Endodermal cell (in vitro differentiated cells): ENCODE measurements at regions not wholly inside any gene's neighbourhood (a gene's known extent, or its start where the extent isn't known, plus 50 kb on each side); places are given as distances from the start of the nearest gene placed in this dataset.

ENCODE experiments used
- DNase-seq: peaks from one replicate; pipeline ENCODE4 v3.0.0-alpha.2; 2017
- H3K27ac ChIP-seq: 2 replicates; pipeline ENCODE4 v1.5.1; 2013; ENCODE audit warnings: mild to moderate bottlenecking, low read depth, low read length, moderate library complexity
- H3K27me3 ChIP-seq: 2 replicates; pipeline ENCODE4 v1.6.1; 2013; ENCODE audit warnings: mild to moderate bottlenecking, low read length, moderate library complexity; ENCODE audit not compliant: insufficient read depth, control insufficient read depth, poor library complexity, severe bottlenecking
- H3K36me3 ChIP-seq: 2 replicates; pipeline ENCODE4 v1.7.0; 2013; ENCODE audit warnings: mild to moderate bottlenecking, low read length, moderate library complexity; ENCODE audit not compliant: control insufficient read depth, insufficient read depth
- H3K4me1 ChIP-seq: one replicate; pipeline ENCODE4 v1.7.0; 2013; ENCODE audit warnings: low read length; ENCODE audit not compliant: control insufficient read depth, insufficient read depth
- H3K4me3 ChIP-seq: 2 replicates; pipeline ENCODE4 v1.5.1; 2013; ENCODE audit warnings: mild to moderate bottlenecking, low read length, moderate library complexity
- H3K9ac ChIP-seq: 2 replicates; pipeline ENCODE4 v1.6.1; 2013; ENCODE audit warnings: mild to moderate bottlenecking, low read length, moderate library complexity; ENCODE audit not compliant: poor library complexity, severe bottlenecking; ENCODE audit errors: extremely low read depth
- H3K9me3 ChIP-seq: 2 replicates; pipeline ENCODE4 v1.6.1; 2013; ENCODE audit warnings: mild to moderate bottlenecking, low read length, moderate library complexity; ENCODE audit not compliant: control insufficient read depth
- H3K27ac Mint-ChIP-seq: 2 replicates; pipeline ENCODE4 v1.8.0; 2020; ENCODE audit warnings: mixed read lengths
- H3K27me3 Mint-ChIP-seq: 2 replicates; pipeline ENCODE4 v1.8.0; 2021; ENCODE audit warnings: mild to moderate bottlenecking, mixed read lengths; ENCODE audit not compliant: insufficient read depth
- H3K36me3 Mint-ChIP-seq: 2 replicates; pipeline ENCODE4 v1.8.0; 2020; ENCODE audit warnings: low read depth, mixed read lengths
- H3K4me1 Mint-ChIP-seq: 2 replicates; pipeline ENCODE4 v1.8.0; 2020; ENCODE audit warnings: mixed read lengths
- H3K4me3 Mint-ChIP-seq: 2 replicates; pipeline ENCODE4 v1.8.0; 2020; ENCODE audit warnings: mild to moderate bottlenecking, moderate library complexity, mixed read lengths
- H3K9me3 Mint-ChIP-seq: 2 replicates; pipeline ENCODE4 v1.8.0; 2020; ENCODE audit warnings: mild to moderate bottlenecking, mixed read lengths
- WGBS, 2 experiments: methylation state at CpG; one replicate each; pipeline versions ENCODE4 v1.1.5 to v1.1.7; 2013; ENCODE audit warnings: missing lambda C conversion rate in 2 of 2, mixed read lengths in 1 of 2; ENCODE audit not compliant: insufficient coverage in 1 of 2, insufficient read length in 1 of 2; 5-methylcytosine and 5-hydroxymethylcytosine counted together
- TF ChIP-seq, protein P1 (sequence below): fragments of 200-600 bp; sonication (generic); conservative IDR thresholded peaks from 2 replicates; pipeline ENCODE4 v1.5.0; 2021; ENCODE audit warnings: antibody characterized with exemption, mild to moderate bottlenecking

DNA sequence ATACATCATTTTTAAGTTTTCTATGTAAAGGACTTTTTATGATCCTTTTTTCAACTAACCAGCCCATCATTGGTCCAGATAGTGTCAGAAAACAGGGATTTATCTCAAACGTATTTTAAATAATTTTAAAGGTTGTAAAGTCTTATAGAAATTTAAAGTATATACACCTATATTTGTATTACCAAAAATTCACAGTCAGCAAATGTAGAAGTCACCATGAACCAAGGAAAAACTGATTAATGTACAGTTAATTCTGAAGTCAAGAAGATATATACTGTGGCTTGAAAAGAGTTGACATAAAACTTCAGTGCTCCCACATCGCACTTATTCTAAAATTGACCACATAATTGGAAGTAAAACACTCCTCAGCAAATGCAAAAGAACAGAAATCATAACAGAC, 52.4 kb upstream of the MAP2 start:
- H3K27me3 Mint-ChIP-seq, result no peaks in the 10 kb centered on the region
- H3K9me3 Mint-ChIP-seq, result peaks cover 18% of the 10 kb centered on the region
- TF ChIP-seq, protein P1, sequence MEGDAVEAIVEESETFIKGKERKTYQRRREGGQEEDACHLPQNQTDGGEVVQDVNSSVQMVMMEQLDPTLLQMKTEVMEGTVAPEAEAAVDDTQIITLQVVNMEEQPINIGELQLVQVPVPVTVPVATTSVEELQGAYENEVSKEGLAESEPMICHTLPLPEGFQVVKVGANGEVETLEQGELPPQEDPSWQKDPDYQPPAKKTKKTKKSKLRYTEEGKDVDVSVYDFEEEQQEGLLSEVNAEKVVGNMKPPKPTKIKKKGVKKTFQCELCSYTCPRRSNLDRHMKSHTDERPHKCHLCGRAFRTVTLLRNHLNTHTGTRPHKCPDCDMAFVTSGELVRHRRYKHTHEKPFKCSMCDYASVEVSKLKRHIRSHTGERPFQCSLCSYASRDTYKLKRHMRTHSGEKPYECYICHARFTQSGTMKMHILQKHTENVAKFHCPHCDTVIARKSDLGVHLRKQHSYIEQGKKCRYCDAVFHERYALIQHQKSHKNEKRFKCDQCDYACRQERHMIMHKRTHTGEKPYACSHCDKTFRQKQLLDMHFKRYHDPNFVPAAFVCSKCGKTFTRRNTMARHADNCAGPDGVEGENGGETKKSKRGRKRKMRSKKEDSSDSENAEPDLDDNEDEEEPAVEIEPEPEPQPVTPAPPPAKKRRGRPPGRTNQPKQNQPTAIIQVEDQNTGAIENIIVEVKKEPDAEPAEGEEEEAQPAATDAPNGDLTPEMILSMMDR, result no peak

More for the DNA sequence above, 52.4 kb upstream of the MAP2 start:
- DNase-seq, result no peak
- H3K27me3 ChIP-seq, result no peaks in the 10 kb centered on the region
- no peak overlapping the region for H3K4me3 ChIP-seq
- H3K4me1 Mint-ChIP-seq, result no peaks in the 10 kb centered on the region
- H3K4me1 ChIP-seq, result no peaks in the 10 kb centered on the region
- H3K27ac ChIP-seq, result no peak overlapping the region
- WGBS, 2 experiments, result 100% methylated on average over 1 of the region's 2 CpGs
- H3K27ac Mint-ChIP-seq, result no peak overlapping the region
- no peak overlapping the region for H3K9ac ChIP-seq
- H3K36me3 Mint-ChIP-seq, result no peaks in the 10 kb centered on the region
- no peaks in the 10 kb centered on the region for H3K36me3 ChIP-seq
- H3K9me3 ChIP-seq, result no peaks in the 10 kb centered on the region
- no peak overlapping the region for H3K4me3 Mint-ChIP-seq
